Skeletal muscle satellite cell (primary cell): ENCODE measurements at regions not wholly inside any gene's neighbourhood (a gene's known extent, or its start where the extent isn't known, plus 50 kb on each side); places are given as distances from the start of the nearest gene placed in this dataset.

ENCODE experiments used
- H3K27me3 ChIP-seq: 2 replicates; pipeline ENCODE4 v1.7.0; 2013; ENCODE audit warnings: low read length; ENCODE audit not compliant: control insufficient read depth, insufficient read depth
- H3K36me3 ChIP-seq: 2 replicates; pipeline ENCODE4 v1.7.0; 2013; ENCODE audit warnings: mild to moderate bottlenecking, control low read depth, low read length; ENCODE audit not compliant: insufficient read depth
- H3K4me1 ChIP-seq: 2 replicates; pipeline ENCODE4 v1.7.0; 2013; ENCODE audit warnings: low read length; ENCODE audit not compliant: control insufficient read depth, insufficient read depth
- H3K4me2 ChIP-seq: 2 replicates; pipeline ENCODE4 v1.7.0; 2013; ENCODE audit warnings: mild to moderate bottlenecking, low read length
- H3K4me3 ChIP-seq: 2 replicates; pipeline ENCODE4 v1.7.0; 2013; ENCODE audit warnings: low read length
- H3K9ac ChIP-seq: 2 replicates; pipeline ENCODE4 v1.7.0; 2013; ENCODE audit warnings: mild to moderate bottlenecking, low read depth, low read length, moderate library complexity
- H3K9me3 ChIP-seq: replicated peaks from 2 replicates; pipeline ENCODE4 v1.7.0; 2013; ENCODE audit warnings: mild to moderate bottlenecking, control low read depth, low read length

DNA sequence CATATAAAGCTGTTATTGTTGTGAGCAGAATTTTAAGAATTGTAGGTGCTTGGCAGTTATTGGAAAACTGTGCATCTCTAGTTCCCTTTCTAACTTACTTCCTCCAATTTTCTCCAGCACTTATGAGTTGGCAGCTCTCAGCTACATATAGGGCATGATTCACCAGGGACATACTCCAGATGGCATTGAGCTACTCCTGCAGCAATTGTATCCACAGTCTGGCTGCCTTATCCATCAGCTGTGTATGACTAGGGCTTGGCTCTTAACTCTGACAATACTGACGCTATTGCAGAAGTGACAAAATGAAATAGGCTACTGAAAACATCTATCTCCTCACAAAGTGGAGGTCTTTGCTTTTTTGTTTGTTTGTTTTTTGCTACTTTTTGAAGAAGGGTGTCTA is 276.7 kb downstream of the POU4F1 start:
- H3K9ac ChIP-seq, result no peak overlapping the region
- no peaks in the 10 kb centered on the region for H3K36me3 ChIP-seq
- no peak overlapping the region for H3K4me2 ChIP-seq
- peaks cover 5% of the 10 kb centered on the region for H3K4me1 ChIP-seq
- no peaks in the 10 kb centered on the region for H3K27me3 ChIP-seq
- H3K9me3 ChIP-seq, result no peaks in the 10 kb centered on the region
- H3K4me3 ChIP-seq, result no peak overlapping the region

DNA sequence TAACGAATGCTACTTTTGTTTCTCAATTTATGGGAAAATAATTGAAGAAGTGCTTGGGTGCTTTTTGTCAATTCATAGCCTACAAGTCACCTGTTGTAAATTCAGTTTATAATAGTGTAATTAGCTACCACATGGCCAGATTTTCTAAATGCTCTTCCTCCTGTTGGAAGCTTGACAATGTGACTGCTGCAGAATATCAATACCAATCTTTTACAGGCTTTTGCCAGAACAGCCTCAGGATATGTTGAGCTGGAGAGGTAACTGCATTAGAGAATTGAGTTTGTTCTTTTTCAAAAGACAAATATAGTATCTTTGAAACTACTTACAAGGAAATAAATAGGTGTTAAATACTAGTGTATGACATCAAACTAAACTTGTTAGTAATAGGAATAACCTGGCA is 277.8 kb downstream of the POU4F1 start:
- H3K9me3 ChIP-seq, result no peaks in the 10 kb centered on the region
- no peak overlapping the region for H3K9ac ChIP-seq

GRCh38 chr13:78323848-78324247 is 279.5 kb downstream of the POU4F1 start:
- H3K4me3 ChIP-seq, result no peak overlapping the region
- H3K36me3 ChIP-seq, result no peaks in the 10 kb centered on the region
- H3K9me3 ChIP-seq, result no peaks in the 10 kb centered on the region
- H3K27me3 ChIP-seq, result no peaks in the 10 kb centered on the region
- H3K4me2 ChIP-seq, result no peak overlapping the region
- peaks cover 5% of the 10 kb centered on the region for H3K4me1 ChIP-seq
- H3K9ac ChIP-seq, result no peak overlapping the region

More for the DNA sequence above, 277.8 kb downstream of the POU4F1 start:
- Histone ChIP-seq H3K4me1 (peaks cover 5% of the 10 kb centered on the region), H3K27me3 (no peaks in the 10 kb centered on the region), H3K36me3 (no peaks in the 10 kb centered on the region), H3K4me3 (no peak overlapping the region), H3K4me2 (no peak overlapping the region)

GRCh38 chr13:78323040-78323439 is 280.3 kb downstream of the POU4F1 start:
- H3K4me3 ChIP-seq, result no peak overlapping the region
- peaks cover 5% of the 10 kb centered on the region for H3K4me1 ChIP-seq
- no peak overlapping the region for H3K4me2 ChIP-seq
- no peaks in the 10 kb centered on the region for H3K9me3 ChIP-seq
- no peaks in the 10 kb centered on the region for H3K27me3 ChIP-seq
- H3K9ac ChIP-seq, result no peak overlapping the region
- no peaks in the 10 kb centered on the region for H3K36me3 ChIP-seq

DNA sequence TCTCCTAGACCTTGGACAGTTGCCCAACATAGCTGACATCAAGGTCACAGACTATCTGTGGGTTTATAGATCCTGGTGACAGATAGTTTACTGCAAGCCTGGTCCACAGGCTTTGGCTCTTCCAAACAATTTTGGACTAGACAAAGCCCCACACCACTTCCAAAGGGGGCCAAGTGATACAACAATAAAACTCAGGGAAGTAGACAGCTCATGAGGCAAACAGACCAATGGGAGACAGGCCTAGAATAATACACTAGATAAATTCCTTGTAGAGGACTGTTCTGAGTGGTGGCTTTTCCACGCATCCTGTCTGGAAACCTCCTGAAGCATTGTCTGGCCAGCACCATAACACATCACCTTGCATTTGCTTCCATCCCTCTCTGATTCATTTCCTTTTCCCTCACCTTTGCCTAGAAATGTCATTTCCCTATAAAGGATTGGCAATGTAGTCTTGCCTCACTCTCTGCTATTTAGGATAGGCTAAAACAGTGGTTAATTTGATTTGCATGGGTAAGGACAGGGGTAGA is 284.2 kb downstream of the POU4F1 start:
- Histone ChIP-seq H3K4me2 (no peak overlapping the region), H3K27me3 (no peaks in the 10 kb centered on the region), H3K9ac (no peak overlapping the region), H3K36me3 (no peaks in the 10 kb centered on the region), H3K9me3 (no peaks in the 10 kb centered on the region), H3K4me3 (no peak overlapping the region), H3K4me1 (peaks cover 5% of the 10 kb centered on the region)

DNA sequence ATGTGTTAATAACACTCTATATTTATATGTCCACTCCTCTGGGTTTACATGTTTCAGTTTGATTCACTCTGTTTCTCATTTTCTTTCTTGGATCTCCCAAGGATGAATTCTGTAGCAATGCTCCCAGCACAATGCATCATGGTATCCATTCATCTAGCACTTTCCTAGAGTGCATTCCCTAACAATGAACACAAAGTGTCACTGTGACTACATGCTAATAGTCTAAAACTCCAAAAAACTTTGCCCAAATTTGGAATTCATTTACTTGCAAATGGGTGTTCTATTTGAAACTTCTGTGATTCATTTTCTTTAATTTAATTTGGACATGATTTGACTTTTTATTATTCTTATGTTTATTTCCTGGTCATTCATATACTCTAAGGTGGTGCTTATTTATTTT is 286.3 kb downstream of the POU4F1 start:
- Histone ChIP-seq H3K36me3 (no peaks in the 10 kb centered on the region), H3K4me2 (no peak overlapping the region), H3K9ac (no peak overlapping the region), H3K27me3 (no peaks in the 10 kb centered on the region), H3K9me3 (no peaks in the 10 kb centered on the region), H3K4me3 (no peak overlapping the region), H3K4me1 (no peaks in the 10 kb centered on the region)

- Histone ChIP-seq H3K9me3 (no peaks in the 10 kb centered on the region), H3K36me3 (no peaks in the 10 kb centered on the region), H3K27me3 (no peaks in the 10 kb centered on the region), H3K4me3 (no peak overlapping the region), H3K9ac (no peak overlapping the region), H3K4me1 (no peaks in the 10 kb centered on the region), H3K4me2 (no peak overlapping the region)
Measured at GRCh38 chr13:78309497-78310180, 293.7 kb downstream of the POU4F1 start.

DNA sequence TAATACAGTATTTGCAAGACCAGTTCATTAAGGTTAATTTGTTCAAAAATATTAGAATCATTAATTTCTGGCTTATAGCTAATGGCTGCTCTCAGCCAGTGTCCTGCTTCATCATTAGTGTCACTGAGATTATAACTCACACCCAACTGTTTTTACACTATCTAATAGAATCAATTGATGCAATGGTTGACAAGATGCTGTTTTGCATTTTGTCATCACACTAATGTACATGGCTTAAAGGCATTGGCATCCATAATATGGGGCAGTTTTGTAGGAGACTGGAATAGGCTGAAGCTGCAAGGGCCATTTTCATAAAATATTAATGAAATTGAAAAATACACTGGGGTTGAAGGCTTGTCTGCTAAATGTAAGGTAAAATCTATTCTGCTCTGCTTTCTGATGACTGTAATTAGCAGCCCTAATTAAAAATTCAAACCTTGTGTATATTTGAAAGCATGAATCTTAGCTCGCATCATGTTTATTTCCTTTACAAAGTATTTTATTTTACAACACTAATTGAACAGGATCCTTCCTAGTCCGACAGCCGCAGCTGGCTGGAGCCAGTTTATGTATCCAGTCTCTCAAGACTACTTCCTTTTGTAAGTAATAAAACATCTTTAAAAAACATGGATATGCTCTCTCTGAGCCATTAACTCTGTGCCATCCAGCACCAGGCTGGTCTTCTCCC is 296.7 kb downstream of the POU4F1 start:
- H3K36me3 ChIP-seq, result no peaks in the 10 kb centered on the region
- H3K9ac ChIP-seq, result no peak overlapping the region
- H3K4me2 ChIP-seq, result no peak overlapping the region
- no peaks in the 10 kb centered on the region for H3K27me3 ChIP-seq
- no peak overlapping the region for H3K4me3 ChIP-seq
- H3K9me3 ChIP-seq, result no peaks in the 10 kb centered on the region
- H3K4me1 ChIP-seq, result no peaks in the 10 kb centered on the region

DNA sequence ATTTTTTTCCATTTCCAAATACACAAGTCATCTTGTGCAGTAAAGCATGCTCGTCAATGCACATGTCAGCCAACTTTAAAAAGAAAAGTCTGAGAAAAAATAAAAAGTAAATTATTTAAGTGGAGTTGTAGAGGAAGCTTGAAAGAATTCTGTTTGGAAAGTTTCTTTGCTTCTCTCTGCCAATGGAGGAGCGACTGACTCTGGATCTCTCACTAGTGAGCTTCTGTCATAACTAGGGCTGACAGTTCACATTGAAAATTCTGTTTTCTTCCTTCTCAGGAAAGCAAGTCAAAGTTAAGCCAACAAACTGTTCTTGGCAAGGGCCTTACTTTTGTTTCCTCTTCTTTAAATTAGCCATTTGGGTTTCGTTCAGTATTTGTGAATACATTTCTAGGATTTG is 298.2 kb downstream of the POU4F1 start:
- Histone ChIP-seq H3K4me1 (no peaks in the 10 kb centered on the region), H3K27me3 (no peaks in the 10 kb centered on the region), H3K4me2 (no peak overlapping the region), H3K9me3 (no peaks in the 10 kb centered on the region), H3K9ac (no peak overlapping the region), H3K4me3 (no peak overlapping the region), H3K36me3 (no peaks in the 10 kb centered on the region)

- Histone ChIP-seq H3K9me3 (no peaks in the 10 kb centered on the region), H3K9ac (no peak overlapping the region), H3K27me3 (no peaks in the 10 kb centered on the region), H3K4me2 (no peak overlapping the region), H3K4me3 (no peak overlapping the region), H3K36me3 (no peaks in the 10 kb centered on the region), H3K4me1 (peaks cover 6% of the 10 kb centered on the region)
Measured at GRCh38 chr13:78299832-78300623, 303.3 kb downstream of the POU4F1 start.

DNA sequence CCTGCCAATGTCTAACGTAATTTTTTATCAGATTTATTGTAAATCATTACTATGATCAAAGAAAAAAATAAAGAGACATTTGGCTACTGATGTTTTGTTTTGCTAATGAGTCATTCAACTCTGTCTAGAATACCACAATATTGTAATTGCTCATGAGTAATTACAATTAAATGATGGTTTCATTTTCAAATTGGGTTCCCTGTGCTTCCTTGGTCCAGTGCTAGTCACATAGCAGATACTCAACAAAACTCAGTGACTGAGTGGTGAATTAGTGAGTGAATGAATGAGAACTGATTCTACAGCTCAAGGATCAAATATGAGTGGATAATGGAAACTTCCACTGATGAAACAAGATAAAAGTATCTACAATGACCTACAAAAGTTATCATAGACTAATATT is 304.7 kb downstream of the POU4F1 start:
- Histone ChIP-seq H3K4me3 (no peak overlapping the region), H3K4me1 (peaks cover 6% of the 10 kb centered on the region), H3K36me3 (no peaks in the 10 kb centered on the region), H3K27me3 (no peaks in the 10 kb centered on the region), H3K9ac (no peak overlapping the region), H3K9me3 (no peaks in the 10 kb centered on the region), H3K4me2 (no peak overlapping the region)
